ENCODE measurements at regions not wholly inside any gene's neighbourhood (a gene's known extent, or its start where the extent isn't known, plus 50 kb on each side); places are given as distances from the start of the nearest gene placed in this dataset.
"Not testable (repeated sequence)": the region's sequence is repeated elsewhere in the genome, so short reads cannot be mapped to it uniquely, and the experiment has no call there.

DNA sequence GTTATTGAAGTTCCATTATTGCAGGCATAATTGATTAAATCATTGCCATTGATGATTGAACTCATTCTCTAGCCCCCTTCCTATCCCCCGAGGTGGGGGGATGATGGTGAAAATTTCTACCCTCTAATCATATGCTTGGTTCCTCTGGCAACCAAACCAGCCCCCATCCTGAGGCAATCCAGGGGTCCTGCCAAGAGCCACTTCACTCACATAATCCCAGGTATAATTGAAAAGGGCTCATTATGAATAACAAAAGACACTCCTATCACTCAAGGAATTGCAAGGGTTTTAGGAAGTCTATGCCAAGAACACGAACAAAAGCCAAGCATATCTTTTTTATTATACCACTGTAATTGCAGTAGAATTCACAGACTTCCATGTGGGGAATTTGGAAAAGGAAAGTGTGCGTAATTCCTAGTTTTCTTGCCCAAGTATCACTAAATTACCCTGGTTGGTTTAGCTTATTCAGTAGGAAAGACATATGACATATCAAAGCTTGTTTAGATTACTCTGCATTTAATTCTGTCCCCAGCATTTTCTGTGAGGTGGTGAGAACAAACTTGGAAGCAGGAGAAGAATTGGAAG lies 130.7 kb upstream of the TAF11L2 start:
- DNase-seq: no peak

DNA sequence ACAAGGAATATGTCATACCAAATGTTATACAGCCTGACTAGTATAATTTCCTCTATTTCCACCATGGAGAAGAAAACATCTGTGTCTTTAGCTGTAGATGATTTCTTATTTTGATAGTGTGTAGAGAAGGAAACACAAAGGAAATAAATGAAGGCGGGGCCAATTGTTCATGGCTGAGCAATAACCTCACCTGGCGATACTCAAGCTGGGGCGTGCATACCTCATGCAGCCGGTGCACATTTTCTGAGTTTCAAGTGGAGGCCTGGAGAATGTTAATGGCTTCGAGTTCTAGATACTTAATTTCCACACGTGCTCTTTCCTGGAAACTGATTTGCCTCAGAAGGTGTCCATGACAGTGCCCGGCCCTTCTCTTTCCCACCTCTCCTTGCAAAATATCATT lies 127.4 kb upstream of the TAF11L2 start:
- no peak for DNase-seq

DNA sequence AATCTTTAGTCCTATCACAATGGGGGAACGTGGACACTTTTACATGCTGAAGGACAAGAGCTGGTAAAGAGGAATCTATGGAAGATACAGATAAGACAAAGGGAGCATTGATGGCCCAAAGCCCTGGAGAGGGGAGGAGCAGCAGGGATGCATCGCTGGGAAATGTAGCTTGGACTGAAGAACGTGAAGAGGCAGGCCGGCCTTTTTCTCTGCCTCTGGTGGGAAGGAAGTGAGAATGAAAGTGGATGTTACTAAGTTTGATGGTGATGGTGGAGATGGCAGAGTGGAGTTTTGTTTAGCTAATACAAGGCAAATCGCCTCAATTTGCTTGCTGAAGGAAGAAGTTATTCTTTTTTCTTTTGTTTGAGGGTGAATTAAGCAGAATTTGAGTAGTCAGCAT lies 124.6 kb upstream of the TAF11L2 start:
- DNase-seq: no peak

DNA sequence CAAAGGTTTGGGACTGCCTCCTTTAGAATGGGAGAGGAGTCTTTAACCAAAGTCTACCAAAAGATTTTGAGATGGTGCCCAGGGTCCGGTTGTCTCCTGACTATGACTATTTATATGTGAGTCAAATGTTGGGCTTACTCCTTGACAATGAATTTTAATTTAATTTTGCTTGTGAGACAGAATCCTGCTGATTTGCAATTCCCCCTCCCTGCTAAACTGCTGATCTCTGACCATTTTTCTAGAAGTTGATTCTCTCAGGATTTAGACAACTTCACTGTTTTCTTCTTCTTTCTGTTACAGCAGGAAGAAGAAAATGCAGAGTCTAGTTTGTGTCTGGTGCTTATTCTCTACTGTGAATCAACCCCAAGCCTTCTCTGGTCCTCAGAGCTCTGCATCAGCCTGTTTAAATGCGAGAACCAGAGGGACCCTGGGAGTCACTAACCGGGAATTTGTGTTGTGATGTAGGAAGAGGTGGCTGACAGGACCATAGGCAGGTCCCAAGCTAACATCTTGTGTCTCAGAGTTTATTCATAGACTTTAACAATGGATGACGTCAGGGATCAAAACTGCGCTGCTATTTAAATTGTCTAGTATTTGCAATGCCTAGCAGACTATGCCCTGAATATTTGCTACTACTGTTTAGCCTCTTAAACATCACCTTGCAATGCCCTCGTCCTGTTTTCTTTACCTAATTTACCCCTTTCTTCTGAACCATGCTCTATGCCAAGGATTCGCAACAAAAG lies 124.0 kb upstream of the TAF11L2 start:
- DNase-seq: no peak

DNA sequence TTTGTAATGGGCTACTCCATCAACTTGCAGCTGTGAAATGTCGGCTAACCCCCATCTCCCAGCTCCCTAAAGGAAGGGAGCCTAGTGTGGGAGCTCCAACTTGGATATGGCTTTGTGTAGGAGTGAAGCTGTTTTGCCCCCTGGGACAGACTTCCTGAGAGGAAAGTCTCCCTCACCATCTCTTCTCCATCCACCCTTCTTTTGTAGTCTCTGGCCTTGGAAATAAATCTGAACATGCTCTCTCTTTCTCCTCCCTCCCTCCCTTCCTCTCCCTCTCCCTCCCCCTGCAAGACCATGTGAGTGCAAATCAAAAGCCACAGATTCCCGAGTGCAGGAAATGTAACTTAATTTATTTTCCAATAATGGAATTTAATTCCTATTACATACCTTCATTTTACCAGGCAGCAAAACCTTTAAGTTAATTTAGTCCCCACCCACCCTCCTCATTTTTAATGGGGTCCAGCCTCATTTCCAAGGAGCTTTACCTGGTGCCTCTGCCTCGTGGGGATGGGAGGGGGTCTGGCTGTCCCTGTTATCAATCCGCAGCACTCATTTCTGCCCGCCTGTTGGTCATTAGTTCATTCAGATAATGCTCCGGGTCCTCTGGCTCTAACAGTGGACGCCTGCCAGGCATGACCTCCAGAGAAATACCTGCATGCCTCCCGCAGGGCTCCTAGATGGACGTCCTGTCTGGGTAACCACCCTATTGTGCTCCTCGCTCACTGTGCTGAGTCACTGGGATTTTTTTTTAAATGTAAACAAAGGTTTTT lies 122.9 kb upstream of the TAF11L2 start:
- no peak for DNase-seq

DNA sequence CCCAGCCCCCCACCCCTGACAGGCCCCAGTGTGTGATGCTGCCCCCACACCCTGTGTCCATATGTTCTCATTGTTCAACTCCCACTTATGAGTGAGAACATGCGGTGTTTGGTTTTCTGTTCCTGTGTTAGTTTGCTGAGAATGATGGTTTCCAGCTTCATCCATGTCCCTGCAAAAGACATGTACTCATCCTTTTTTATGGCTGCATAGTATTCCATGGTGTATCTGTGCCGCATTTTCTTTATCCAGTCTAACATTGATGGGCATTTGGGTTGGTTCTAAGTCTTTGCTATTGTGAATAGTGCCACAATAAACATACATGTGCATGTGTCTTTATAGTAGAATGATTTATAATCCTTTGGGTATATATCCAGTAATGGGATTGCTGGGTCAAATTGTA lies 122.1 kb upstream of the TAF11L2 start:
- DNase-seq: not testable (repeated sequence)

DNA sequence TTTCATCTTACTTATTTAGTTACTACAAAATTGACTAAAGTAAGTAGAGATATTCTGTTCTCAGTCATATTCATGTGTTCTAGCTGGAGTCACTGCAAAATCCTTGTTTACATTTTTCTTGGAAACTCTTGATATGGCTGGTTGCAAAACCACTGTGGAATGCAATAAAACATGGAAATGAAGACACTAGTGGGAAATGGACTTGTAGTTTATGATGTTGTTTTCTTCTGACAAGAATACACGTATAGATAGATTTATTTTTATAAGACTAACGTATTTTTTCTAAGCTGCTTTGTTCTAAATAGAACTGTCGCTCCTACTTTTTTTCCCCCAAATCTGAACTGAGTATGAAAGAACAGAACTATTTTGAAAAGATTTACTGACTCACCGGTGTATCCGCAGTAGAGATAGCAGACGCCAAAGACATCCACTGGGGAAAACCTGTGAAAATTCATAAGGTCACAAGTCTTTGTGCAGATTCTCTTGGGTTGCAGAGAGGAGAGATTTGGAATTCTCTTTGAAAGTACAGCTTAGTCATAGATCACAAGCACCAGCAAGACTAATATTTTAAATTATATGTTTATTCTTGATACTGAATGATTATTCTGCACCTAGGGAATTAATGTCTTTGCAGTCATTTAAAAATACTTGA lies 119.6 kb upstream of the TAF11L2 start:
- no peak for DNase-seq

DNA sequence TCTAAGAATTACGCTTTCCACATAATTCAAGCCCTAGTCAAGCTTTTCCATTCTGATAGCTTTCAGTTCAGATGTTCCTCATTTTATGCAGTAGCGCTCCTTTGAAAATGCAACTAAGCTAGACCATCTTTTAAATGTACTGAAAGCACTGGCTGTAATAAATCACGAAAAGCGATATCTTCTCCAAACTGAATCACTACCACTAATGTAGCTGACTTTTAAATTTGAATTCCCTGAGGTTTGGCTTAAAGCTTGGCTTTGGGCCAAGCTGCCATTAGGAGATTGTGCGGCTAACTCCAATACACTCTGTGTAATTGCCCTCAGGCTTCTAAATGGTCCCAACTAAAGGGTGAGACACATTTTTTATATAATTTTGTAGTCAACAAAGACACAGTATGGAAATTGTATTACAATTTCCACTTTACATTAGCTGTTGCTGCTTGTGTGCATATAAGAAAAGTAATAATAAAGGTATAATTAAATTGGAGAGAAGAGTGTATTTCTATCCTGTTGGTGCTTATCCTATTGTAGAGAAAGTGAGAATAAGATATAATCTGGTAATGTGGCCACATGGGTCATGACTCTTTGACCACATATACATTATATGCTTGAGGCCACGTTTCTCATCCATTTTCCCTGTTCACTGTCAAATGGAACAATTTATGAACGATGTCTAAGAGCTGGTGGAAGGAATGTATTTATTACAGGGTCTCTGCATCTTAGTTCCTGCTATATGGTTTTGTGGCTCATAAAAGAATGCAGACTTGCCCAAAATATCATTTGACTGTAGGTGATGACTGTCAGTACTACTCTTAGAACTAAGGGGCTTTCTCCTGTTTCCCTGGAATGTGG lies 118.7 kb upstream of the TAF11L2 start:
- DNase-seq: peak; percentile 32

DNA sequence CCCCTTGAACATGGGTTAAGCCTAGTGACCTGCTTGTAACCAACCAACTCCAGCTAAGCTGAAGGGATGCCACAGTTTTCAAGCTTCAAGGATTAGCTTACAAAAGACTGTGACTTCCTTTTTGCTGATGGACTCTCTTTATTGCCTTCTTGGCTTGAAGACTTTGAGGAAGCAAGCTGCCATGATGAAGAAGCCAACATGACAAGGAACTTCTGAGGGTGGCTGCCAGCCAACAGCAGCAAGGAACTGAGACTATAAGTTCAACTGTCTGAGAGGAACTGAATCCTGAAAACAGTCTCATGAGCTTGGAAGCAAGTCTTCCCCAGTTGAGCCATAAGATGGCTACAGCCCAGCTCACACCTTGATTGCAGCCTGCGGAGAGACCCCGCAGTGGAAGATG lies 116.1 kb upstream of the TAF11L2 start:
- DNase-seq: no peak

DNA sequence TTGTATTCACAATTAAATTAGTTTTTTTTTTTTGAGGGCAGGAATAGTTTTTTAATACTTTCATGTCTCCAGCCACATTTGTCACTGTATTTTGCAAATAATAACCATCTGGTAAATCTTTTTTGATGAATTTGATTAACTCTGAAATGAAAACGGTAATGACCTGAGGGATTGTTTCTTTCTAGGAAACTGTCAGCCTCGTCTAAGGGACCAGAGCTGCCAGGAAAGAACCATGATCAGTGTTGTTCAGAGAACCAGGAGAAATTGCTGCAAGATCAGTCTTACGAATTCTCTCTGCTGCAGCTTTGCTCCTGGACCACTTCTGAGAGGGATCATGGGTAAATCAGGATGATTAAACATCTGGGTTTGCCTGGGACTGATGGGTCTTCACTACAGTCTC lies 114.5 kb upstream of the TAF11L2 start:
- DNase-seq: no peak

DNA sequence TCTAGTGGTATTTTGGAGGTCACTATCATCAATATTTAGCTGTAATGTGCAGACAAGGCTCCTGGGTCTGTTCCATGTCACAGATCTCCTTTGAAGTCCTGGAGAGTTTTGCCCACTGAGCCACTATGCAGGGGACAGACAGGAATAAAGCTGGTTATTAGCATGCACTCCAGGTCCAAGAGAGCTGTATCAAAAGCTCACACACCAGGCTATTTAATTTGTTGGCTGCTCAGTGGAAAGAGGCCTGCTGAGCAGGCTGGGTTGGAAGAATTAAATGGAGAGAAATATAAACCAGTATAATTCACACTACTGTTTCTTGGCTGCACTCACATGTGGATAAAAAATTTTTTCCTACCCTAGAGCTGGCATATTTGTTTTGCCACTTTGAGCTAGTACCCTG lies 113.8 kb upstream of the TAF11L2 start:
- no peak for DNase-seq

DNA sequence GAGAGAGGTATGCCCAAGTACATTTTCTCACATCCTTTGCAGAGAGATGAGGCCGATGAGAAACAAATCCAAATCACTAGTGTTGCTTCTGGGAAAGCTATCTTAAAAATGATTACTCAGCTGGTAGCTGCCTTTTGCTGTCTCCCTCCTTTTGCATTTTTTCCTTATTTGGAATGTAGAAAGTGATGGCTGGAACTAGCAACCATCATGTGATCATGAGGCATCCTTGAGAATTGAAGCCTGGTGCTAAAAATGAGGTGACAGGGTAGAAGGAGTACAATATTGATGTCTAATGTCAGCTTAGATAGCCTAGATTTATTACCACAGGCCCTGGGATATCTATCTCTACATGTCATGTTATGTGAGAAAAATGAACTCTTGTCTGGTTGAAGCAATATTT lies 109.3 kb upstream of the TAF11L2 start:
- no peak for DNase-seq

DNA sequence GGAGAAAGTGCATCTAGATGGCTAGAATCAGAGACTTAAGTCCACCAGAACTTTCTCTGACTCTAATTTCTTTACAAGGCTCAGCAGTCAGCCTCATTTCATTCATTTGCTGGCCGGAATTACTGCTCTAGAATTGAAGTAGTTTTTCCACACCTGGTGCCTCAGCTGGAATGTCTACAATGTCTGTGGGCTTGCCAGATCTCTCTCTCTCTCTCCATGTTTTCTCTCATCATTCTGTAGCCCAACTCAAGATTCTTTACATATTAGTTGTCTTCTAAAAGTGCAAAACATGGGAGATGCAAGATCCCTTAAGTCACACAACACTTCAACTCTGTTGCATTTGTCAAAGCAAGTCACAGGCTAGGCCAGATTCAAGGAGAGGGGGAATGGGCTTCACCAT lies 103.9 kb upstream of the TAF11L2 start:
- no peak for DNase-seq

DNA sequence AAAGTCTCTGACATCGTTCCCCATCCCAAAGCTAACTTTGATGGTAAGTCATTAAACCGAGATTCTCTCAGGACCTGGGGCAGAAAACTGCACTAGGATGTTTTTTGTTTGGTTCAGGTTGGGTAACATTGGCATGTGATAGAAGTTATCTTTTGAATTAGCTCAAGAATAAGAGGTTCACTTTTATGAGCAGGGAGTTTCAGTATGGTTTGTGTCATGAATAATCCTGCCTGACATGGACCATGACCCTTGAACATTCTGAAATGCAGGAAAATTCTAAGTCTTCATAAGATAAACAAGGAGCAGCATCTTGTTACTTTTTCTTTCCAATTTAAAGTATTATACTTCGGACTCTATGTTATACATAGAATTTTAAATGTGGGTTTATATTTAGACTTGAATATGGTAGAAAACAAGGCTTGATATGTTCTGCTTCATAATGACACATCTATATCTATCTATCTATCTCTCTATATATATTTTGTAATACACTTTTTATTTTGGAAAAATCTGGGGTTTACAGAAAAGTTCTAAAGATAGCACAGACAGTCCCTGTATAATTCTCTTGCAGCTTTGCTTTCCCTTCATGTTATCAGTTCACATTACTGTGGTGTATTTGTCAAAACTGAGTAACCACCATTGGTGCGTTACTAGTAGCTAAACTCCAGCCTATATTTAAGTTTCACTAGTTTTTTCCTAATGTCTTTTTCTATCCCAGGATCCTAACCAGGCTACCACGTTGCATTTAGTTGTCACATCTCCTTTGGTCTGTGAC lies 102.7 kb upstream of the TAF11L2 start:
- no peak for DNase-seq

DNA sequence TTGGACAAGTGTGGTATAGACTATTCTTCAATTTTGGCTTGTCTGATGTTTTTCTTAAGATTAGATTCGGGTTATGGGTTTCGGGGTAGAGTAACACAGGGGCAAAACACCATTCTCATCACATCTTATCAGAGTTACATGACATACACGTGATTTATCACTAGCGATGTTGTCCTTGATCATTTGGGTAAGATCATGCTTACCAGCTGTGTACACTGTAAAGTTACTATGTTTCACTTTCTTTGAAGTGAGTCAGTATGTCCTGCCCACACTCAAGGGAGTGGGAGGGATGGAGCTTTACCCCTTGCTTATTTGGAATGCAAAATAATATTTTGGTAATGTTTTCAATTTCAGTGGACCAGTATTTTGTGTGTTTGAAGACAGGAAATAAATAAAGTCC lies 101.8 kb upstream of the TAF11L2 start:
- DNase-seq: no peak

DNA sequence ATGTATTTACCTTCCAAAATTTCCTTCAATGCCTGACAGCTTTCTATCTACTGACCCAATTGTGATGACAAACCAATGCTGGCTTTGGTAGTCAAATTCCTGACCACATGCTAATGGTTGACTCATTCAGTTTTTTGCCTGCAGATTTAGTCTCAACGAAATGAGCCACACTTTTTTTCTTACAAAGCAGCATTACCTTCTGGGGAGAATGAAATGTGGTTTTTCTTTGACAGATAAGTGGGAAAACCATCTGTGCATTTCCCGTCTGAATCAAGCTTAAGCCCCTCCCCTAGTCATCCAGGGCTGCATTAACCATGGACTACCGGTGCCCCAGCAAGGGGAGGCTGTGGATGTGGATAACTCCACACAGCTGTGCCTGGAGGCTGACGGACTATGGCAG lies 99.6 kb upstream of the TAF11L2 start:
- no peak for DNase-seq

DNA sequence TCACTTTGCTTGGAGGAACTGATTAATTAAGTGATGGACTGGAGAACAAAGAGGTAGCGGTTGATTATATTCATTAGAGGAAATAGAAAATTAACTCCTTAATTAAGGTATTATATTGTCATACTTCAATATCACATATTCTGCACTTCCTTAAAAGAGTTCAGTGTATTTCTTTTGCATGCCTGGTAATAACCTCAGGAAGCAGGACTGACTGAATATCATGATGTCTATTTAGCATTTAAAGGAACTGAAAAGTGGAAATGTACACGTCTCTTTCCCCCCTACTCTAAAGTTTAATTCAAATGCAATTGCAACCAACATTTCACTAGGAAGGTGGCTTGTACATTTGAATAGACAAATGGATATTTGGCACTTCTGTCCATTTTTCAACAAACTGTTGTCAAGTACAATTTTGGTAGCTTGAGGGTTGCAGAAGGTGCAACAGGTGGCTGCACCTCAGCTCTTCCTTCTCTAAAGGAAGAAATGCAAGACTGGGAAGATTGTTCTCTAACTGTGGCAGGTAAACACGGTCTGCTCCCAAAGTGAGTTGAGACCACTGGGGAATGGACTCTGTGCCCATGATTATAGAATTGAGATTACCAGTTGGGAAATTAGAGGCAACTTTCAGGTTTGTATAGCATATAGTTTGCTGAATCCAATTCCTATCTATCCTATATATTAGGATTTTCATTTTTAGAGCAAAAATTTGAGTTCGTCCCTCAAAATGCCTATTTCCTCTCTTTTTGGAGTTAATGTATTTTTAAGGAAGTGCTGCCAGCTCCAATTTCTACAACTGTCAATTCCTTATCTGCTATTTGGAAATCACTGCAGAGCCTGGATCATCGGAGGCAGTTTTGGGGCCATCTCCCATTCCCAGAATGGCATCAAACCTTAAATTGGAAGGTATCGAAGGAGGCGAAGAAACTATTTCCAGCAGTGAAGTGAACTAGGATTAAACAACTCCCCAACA lies 98.9 kb upstream of the TAF11L2 start:
- no peak for DNase-seq

DNA sequence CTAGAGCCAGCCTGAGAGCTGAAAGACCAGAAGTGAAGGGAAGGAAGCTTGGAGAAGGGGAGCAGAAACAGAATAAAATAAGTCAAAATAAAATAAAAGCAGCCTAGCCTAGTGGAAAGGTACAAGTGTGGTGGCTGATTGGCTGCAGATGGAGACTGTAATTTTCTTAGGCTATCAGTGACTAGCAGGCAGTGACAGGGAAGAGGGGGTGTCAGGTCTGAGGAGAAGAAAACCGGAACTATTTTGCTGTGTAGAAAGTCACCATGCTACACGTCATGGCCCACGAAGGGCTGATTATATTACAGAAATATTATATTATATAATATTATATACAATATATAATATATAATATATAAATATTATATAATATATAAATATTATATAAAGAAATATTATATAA lies 98.1 kb upstream of the TAF11L2 start:
- DNase-seq: no peak

DNA sequence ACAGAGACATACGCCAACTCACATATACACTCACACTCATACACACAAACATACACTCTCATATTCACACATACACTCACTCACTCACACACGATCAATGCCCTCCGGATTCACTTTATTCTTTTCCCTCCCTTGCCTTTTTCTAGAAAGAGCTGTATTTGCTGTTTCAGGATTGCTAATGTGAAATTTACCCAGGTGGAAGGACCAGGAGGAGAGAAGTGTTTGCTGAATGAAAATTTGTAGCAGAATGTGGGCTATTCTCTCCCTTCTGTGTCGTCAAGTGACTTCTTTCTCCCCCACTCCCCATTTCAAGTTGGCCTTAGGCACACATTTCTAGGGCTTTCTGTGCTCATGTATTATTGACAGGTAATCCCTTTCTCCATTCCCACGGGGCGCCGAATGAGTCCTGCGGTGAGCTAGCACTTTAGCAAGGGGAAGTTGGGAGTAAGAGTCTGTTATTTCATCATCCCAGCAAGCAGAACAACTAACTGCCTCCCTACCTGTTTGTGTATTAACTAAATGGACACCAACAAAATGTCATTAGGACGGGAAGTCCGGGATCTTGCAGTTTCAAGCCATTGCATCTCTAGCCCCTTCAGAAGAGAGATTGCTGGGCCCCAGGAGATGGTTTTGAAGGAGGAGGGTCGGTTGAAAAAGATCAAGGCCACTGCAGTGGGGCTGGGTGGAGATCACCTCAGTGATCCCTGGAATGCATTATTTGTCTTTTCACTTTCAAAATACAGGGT lies 97.1 kb upstream of the TAF11L2 start:
- DNase-seq: no peak

Data from NCI-H1048 (cell line).